SK-N-SH (cell line): ENCODE measurements at regions not wholly inside any gene's neighbourhood (a gene's known extent, or its start where the extent isn't known, plus 50 kb on each side); places are given as distances from the start of the nearest gene placed in this dataset.

Experiments used
- CTCF ChIA-PET: fragments of 300-600, 350-600 bp; formaldehyde crosslinking; extraction: SDS; loops from one replicate; lab custom pipeline; 2021; lab: Yijun Ruan, JAX
- POLR2A ChIA-PET: fragments of 350-600 bp; sonication (Branson Sonifier 250); formaldehyde crosslinking; extraction: SDS; loops from one replicate; lab custom pipeline; 2020; ENCODE audit warnings: antibody characterized with exemption, inconsistent platforms; lab: Yijun Ruan, JAX
- DNase-seq: peaks from one replicate; pipeline ENCODE4 v3.0.0; 2012
- H2AFZ ChIP-seq: fragments of 200-600 bp; sonication (generic); 2 replicates; pipeline ENCODE4 v1.8.1; 2016; ENCODE audit warnings: antibody characterized with exemption, mild to moderate bottlenecking, low read depth
- H3F3A ChIP-seq: fragments of 200-600 bp; sonication (generic); replicated peaks from 2 replicates; pipeline ENCODE3; 2016; ENCODE audit warnings: antibody characterized with exemption, mild to moderate bottlenecking; ENCODE audit not compliant: insufficient read depth
- H3K27ac ChIP-seq, 2 experiments: fragments of 200-500 bp in 1 of 2; fragments of 200-600 bp in 1 of 2; sonication (Bioruptor generic) in 1 of 2; sonication (generic), shearing (Covaris generic) in 1 of 2; 2 replicates each; pipeline versions ENCODE4 v1.5.1 to v1.6.1; 2014 to 2016; ENCODE audit warnings: low read depth in 2 of 2, inconsistent platforms in 1 of 2, low read length in 1 of 2, mild to moderate bottlenecking in 1 of 2, mixed read lengths in 1 of 2
- H3K27me3 ChIP-seq: fragments of 200-600 bp; sonication (generic), shearing (Covaris generic); 2 replicates; pipeline ENCODE4 v1.6.1; 2016; ENCODE audit warnings: mixed run types; ENCODE audit not compliant: insufficient read depth
- H3K36me3 ChIP-seq, 2 experiments: fragments of 200-500 bp in 1 of 2; fragments of 200-600 bp in 1 of 2; sonication (Bioruptor generic) in 1 of 2; sonication (generic) in 1 of 2; replicated peaks in 1 of 2; 2 replicates each; pipeline versions ENCODE3 to v1.5.1; 2014 to 2016; ENCODE audit warnings: low read length in 1 of 2, mild to moderate bottlenecking in 1 of 2; ENCODE audit not compliant: insufficient read depth in 2 of 2, control insufficient read depth in 1 of 2
- H3K4me1 ChIP-seq, 2 experiments: fragments of 200-500 bp in 1 of 2; fragments of 200-600 bp in 1 of 2; sonication (Bioruptor generic) in 1 of 2; sonication (generic), shearing (Covaris generic) in 1 of 2; 2 replicates each; pipeline versions ENCODE4 v1.5.1 to v1.6.1; 2014 to 2016; ENCODE audit warnings: low read depth in 1 of 2, low read length in 1 of 2, mixed run types in 1 of 2; ENCODE audit not compliant: insufficient read depth in 2 of 2, control insufficient read depth in 1 of 2
- H3K4me2 ChIP-seq: fragments of 200-600 bp; sonication (generic), shearing (Covaris generic); 2 replicates; pipeline ENCODE4 v1.6.1; 2017; ENCODE audit warnings: mixed run types
- H3K4me3 ChIP-seq, 2 experiments: fragments of 200-500 bp in 1 of 2; fragments of 200-600 bp in 1 of 2; sonication (Bioruptor generic) in 1 of 2; sonication (generic), shearing (Covaris generic) in 1 of 2; 2 replicates each; pipeline versions ENCODE4 v1.5.1 to v1.8.1; 2014 to 2016; ENCODE audit warnings: low read depth in 2 of 2, inconsistent platforms in 1 of 2, low read length in 1 of 2, mild to moderate bottlenecking in 1 of 2, mixed read lengths in 1 of 2, moderate library complexity in 1 of 2
- H3K79me2 ChIP-seq: fragments of 200-600 bp; sonication (generic); 2 replicates; pipeline ENCODE4 v1.8.1; 2017; ENCODE audit warnings: mild to moderate bottlenecking; ENCODE audit not compliant: insufficient read depth
- H3K9ac ChIP-seq: fragments of 200-600 bp; sonication (generic); 2 replicates; pipeline ENCODE4 v1.6.1; 2017; ENCODE audit warnings: mixed run types
- H3K9me2 ChIP-seq: fragments of 200-600 bp; sonication (generic); 2 replicates; pipeline ENCODE4 v1.6.1; 2017; ENCODE audit warnings: mixed run types
- H3K9me3 ChIP-seq: fragments of 200-600 bp; sonication (generic); 2 replicates; pipeline ENCODE4 v1.6.1; 2017; ENCODE audit warnings: mixed run types, mild to moderate bottlenecking, moderate library complexity
- H4K20me1 ChIP-seq: fragments of 200-600 bp; sonication (generic); 2 replicates; pipeline ENCODE4 v1.6.1; 2017; ENCODE audit warnings: mild to moderate bottlenecking, mixed run types; ENCODE audit not compliant: insufficient read depth
- CHD2 ChIP-seq: fragments of 150-350 bp; IDR thresholded peaks from 2 replicates; pipeline ENCODE4 v1.6.1; 2018; ENCODE audit warnings: low read length; ENCODE audit not compliant: partially characterized antibody
- EZH2phosphoT487 ChIP-seq: fragments of 200-600 bp; sonication (generic); IDR thresholded peaks from 2 replicates; pipeline ENCODE4 v1.6.1; 2017; ENCODE audit warnings: low read depth, mixed run types, mild to moderate bottlenecking, antibody characterized with exemption, moderate library complexity, borderline replicate concordance
- FOSL2 ChIP-seq: IDR thresholded peaks from 2 replicates; pipeline ENCODE4 v1.4.0; 2012; ENCODE audit warnings: low read depth, mild to moderate bottlenecking, moderate library complexity, borderline replicate concordance
- FOXJ3 ChIP-seq: sonication (generic); formaldehyde crosslinking; IDR thresholded peaks from 2 replicates; pipeline ENCODE4 v1.5.1; 2020; ENCODE audit warnings: mild to moderate bottlenecking, missing genetic modification reagents
- GATA2 ChIP-seq: sonication (generic); formaldehyde crosslinking; IDR thresholded peaks from 2 replicates; pipeline ENCODE4 v1.5.0; 2020; ENCODE audit warnings: mild to moderate bottlenecking, missing genetic modification reagents
- IRF3 ChIP-seq: fragments of 150-350 bp; IDR thresholded peaks from 2 replicates; pipeline ENCODE4 v1.6.1; 2016; ENCODE audit warnings: mild to moderate bottlenecking, low read depth, low read length
- JUND ChIP-seq: IDR thresholded peaks from 2 replicates; pipeline ENCODE4 v1.4.0; 2012
- MEF2A ChIP-seq: IDR thresholded peaks from 2 replicates; pipeline ENCODE4 v1.4.0; 2012; ENCODE audit warnings: low read depth, borderline replicate concordance
- MXI1 ChIP-seq: IDR thresholded peaks from 2 replicates; pipeline ENCODE4 v1.6.1; 2012; ENCODE audit warnings: mild to moderate bottlenecking, low read depth, low read length, improper control_type of control experiment
- NFIC ChIP-seq: IDR thresholded peaks from 2 replicates; pipeline ENCODE4 v1.4.0; 2012; ENCODE audit warnings: borderline replicate concordance
- RCOR1 ChIP-seq: fragments of 150-350 bp; IDR thresholded peaks from 2 replicates; pipeline ENCODE4 v1.6.1; 2017; ENCODE audit warnings: antibody characterized with exemption, low read length
- REST ChIP-seq: IDR thresholded peaks from 2 replicates; pipeline ENCODE4 v1.6.1; 2012; ENCODE audit warnings: mild to moderate bottlenecking, low read depth, low read length, moderate library complexity
- SIN3A ChIP-seq: IDR thresholded peaks from 2 replicates; pipeline ENCODE4 v1.6.1; 2012; ENCODE audit warnings: low read depth, mild to moderate bottlenecking, low read length, moderate library complexity, borderline replicate concordance
- SMC3 ChIP-seq: IDR thresholded peaks from 2 replicates; pipeline ENCODE4 v1.6.1; 2012; ENCODE audit warnings: low read depth, low read length, improper control_type of control experiment
- TCF12 ChIP-seq: IDR thresholded peaks from 2 replicates; pipeline ENCODE4 v1.4.0; 2012
- TEAD4 ChIP-seq: IDR thresholded peaks from 2 replicates; pipeline ENCODE4 v1.4.0; 2012; ENCODE audit warnings: mild to moderate bottlenecking, borderline replicate concordance; ENCODE audit not compliant: insufficient read depth
- USF1 ChIP-seq: IDR thresholded peaks from 2 replicates; pipeline ENCODE4 v1.4.0; 2012; ENCODE audit warnings: low read depth, borderline replicate concordance
- USF2 ChIP-seq: fragments of 150-350 bp; IDR thresholded peaks from 2 replicates; pipeline ENCODE4 v1.6.1; 2017; ENCODE audit warnings: antibody characterized with exemption, low read length, low read depth, borderline replicate concordance
- YY1 ChIP-seq: IDR thresholded peaks from 2 replicates; pipeline ENCODE4 v1.4.0; 2012; ENCODE audit warnings: low read depth, mild to moderate bottlenecking
- ZBTB33 ChIP-seq: IDR thresholded peaks from 2 replicates; pipeline ENCODE4 v1.4.0; 2012; ENCODE audit warnings: low read depth, borderline replicate concordance
- WGBS: methylation state at CpG from one replicate; pipeline ENCODE4 v1.1.6; 2017; ENCODE audit warnings: low lambda C conversion rate; 5-methylcytosine and 5-hydroxymethylcytosine counted together

GRCh38 chr3:84126160-84126559 lies 832.6 kb upstream of the CADM2 start:
- no peak for TF ChIP-seq GATA2
- TF ChIP-seq JUND, result no peak
- no peak for TF ChIP-seq TEAD4
- TF ChIP-seq FOSL2, result no peak
- TF ChIP-seq EZH2phosphoT487, result no peak
- Histone ChIP-seq H2AFZ (no peak overlapping the region), H3K9me3 (no peaks in the 10 kb centered on the region), H3F3A (no peaks in the 10 kb centered on the region), H3K9me2 (no peaks in the 10 kb centered on the region), H3K79me2 (no peaks in the 10 kb centered on the region), H3K4me3 (no peak overlapping the region), H3K4me1 (no peaks in the 10 kb centered on the region), H3K27me3 (no peaks in the 10 kb centered on the region; the same call in 1 of the 2 replicates), H3K4me2 (no peak overlapping the region), H3K27ac (no peak overlapping the region), H3K9ac (no peak overlapping the region), H4K20me1 (no peaks in the 10 kb centered on the region), H3K36me3 (no peaks in the 10 kb centered on the region)
- WGBS, result 33% methylated on average over 15 of the region's 16 CpGs
- POLR2A ChIA-PET, result no interaction called here
- peak; percentile 0 for DNase-seq
- CTCF ChIA-PET, result no interaction called here

GRCh38 chr3:84128024-84128423 lies 830.8 kb upstream of the CADM2 start:
- no peaks in the 10 kb centered on the region for H3K9me2 ChIP-seq
- H3K27me3 ChIP-seq, result no peaks in the 10 kb centered on the region; the same call in 1 of the 2 replicates
- H4K20me1 ChIP-seq, result no peaks in the 10 kb centered on the region
- no peaks in the 10 kb centered on the region for H3F3A ChIP-seq
- no peak overlapping the region for H3K4me2 ChIP-seq
- H3K36me3 ChIP-seq, result no peaks in the 10 kb centered on the region
- CTCF ChIA-PET, result no interaction called here
- TF ChIP-seq USF1, result no peak
- no peak for TF ChIP-seq SIN3A
- no peak for TF ChIP-seq MXI1
- no peak for TF ChIP-seq IRF3
- TF ChIP-seq TCF12, result no peak
- TF ChIP-seq MEF2A, result no peak
- no peak for TF ChIP-seq RCOR1
- no peak for TF ChIP-seq FOXJ3 (CRISPR knock-in tag)
- TF ChIP-seq USF2, result no peak
- TF ChIP-seq SMC3, result no peak
- no peak for TF ChIP-seq CHD2
- no peak for TF ChIP-seq TEAD4
- no peak for TF ChIP-seq ZBTB33
- TF ChIP-seq REST, result no peak
- TF ChIP-seq YY1, result no peak
- no peak for TF ChIP-seq NFIC
- TF ChIP-seq, all 33 proteins: peak for 0
- WGBS, result 4% methylated on average over 2 of the region's 2 CpGs
- POLR2A ChIA-PET, result no interaction called here
- H3K9ac ChIP-seq, result no peak overlapping the region
- H3K4me3 ChIP-seq, result no peak overlapping the region
- H3K4me1 ChIP-seq, result no peaks in the 10 kb centered on the region
- no peak overlapping the region for H2AFZ ChIP-seq
- H3K27ac ChIP-seq, result no peak overlapping the region
- no peaks in the 10 kb centered on the region for H3K79me2 ChIP-seq
- DNase-seq, result no peak
- no peaks in the 10 kb centered on the region for H3K9me3 ChIP-seq
